ENCODE measurements at regions not wholly inside any gene's neighbourhood (a gene's known extent, or its start where the extent isn't known, plus 50 kb on each side); places are given as distances from the start of the nearest gene placed in this dataset.

GRCh38 chr2:51510303-51510702, 478.4 kb upstream of the NRXN1 start:
- TF ChIP-seq, protein P1, sequence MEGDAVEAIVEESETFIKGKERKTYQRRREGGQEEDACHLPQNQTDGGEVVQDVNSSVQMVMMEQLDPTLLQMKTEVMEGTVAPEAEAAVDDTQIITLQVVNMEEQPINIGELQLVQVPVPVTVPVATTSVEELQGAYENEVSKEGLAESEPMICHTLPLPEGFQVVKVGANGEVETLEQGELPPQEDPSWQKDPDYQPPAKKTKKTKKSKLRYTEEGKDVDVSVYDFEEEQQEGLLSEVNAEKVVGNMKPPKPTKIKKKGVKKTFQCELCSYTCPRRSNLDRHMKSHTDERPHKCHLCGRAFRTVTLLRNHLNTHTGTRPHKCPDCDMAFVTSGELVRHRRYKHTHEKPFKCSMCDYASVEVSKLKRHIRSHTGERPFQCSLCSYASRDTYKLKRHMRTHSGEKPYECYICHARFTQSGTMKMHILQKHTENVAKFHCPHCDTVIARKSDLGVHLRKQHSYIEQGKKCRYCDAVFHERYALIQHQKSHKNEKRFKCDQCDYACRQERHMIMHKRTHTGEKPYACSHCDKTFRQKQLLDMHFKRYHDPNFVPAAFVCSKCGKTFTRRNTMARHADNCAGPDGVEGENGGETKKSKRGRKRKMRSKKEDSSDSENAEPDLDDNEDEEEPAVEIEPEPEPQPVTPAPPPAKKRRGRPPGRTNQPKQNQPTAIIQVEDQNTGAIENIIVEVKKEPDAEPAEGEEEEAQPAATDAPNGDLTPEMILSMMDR (IDR thresholded peaks at IDR 0.05) = no peak
- TF ChIP-seq POLR2A (IDR thresholded peaks at IDR 0.05) = no peak
